ENCODE measurements at regions not wholly inside any gene's neighbourhood (a gene's known extent, or its start where the extent isn't known, plus 50 kb on each side); places are given as distances from the start of the nearest gene placed in this dataset.
"Not testable (repeated sequence)": the region's sequence is repeated elsewhere in the genome, so short reads cannot be mapped to it uniquely, and the experiment has no call there.

DNA sequence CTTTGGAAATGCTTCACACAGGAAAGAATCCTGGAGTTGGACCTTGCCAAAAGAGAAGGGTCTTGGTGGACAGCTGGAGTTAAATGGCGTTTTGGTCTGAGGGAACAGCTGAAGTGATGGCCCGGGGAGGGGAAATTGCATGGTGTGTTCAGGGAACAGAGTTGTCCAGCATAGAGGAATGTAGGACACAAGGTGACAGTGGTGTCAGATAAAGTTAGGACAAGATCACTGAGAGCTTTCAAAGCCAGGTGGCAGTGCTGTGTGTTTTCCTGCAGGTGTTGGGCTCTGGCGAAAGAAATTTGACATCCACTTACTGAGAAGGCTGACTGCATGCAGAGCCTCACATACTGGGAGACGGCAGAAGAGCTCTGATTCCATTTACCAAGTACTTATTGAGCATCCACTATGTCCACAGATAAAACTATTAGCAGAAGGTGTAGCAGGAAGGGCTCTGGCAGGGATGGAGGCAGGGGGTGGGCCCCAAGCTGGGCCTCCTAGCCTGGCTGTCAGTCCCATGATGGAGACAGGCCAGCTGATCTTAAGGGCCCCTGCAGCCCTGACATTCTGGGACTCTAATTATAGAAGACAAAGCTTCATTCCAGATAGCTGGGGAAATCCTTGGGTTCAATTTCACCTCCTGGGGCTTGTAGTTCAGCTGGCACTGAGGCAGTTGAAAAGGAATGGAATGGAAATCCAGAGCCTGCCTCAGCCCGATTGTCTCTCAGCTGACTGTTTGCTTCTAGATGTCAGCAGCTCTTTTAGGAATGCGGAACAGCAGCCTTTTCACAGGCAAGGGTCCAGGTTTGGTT lies 150.2 kb upstream of the MAMLD1 start:
- no peak for DNase-seq (ENCODE audit: low spot score)

DNA sequence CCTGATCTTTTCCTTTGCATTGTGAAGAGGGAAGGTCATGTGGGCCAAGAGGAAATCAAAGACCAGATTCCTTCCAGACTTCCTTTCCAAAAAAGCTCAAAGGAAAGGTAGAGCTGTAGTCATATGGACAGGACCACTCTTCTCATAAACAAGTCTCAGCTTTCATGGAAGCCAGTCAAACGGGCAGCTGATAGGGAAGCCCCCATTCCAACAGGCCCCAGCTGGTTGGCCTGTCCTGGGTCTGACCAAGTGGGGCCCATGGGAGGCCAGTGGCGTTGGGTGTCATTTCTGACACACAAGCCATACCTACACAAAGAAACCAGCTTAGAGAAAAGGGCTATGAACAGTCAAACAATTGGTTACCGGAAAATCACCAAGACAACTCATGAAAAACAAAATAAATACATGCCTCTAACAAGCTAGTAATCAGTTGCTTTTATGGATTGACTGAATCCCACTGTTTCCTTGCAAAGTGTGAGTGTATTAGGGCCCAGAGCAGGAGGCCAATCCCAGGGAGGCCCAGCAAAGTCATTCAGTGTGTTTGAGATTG lies 149.6 kb upstream of the MAMLD1 start:
- no peak for DNase-seq (ENCODE audit: low spot score)

DNA sequence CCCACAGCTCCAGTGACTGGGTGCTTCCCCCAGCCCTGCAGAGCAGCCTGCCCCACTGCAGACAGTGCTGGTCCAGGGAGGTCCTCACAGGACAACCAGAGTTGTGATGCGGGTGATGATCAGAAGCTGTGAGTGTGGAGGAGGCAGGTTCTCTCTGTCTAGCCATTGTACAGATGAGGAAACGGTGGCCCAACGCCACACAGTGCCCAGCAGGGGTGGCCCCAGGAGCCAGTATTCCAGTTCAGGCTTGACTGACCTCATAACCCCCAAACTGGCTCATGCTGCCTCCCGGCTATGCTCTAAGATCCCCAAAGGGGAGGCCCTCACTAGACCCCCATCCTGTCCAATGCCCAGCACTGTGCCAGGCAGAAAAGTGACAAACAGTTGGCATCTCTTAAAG lies 147.1 kb upstream of the MAMLD1 start:
- DNase-seq (ENCODE audit: low spot score), result not testable (repeated sequence)

DNA sequence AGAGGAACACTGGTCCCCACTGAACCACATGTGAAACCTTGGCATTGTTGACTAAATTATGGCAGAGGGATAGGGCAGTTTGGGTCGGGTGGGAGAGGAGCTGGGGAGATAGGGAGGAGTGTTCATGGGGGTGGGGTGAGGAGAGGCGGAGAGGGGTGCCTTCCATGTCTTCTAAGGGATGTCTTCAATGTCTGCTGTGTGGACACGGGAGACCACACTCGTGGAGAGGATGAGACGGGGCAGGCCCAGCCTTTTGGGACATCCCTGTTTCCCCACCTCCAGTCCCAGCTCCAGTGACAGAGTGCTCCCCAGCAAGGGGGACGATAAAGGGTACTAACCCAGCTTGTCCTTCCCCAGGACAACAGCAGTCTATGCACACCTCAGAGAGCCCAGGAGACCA lies 146.4 kb upstream of the MAMLD1 start:
- no peak for DNase-seq (ENCODE audit: low spot score)

DNA sequence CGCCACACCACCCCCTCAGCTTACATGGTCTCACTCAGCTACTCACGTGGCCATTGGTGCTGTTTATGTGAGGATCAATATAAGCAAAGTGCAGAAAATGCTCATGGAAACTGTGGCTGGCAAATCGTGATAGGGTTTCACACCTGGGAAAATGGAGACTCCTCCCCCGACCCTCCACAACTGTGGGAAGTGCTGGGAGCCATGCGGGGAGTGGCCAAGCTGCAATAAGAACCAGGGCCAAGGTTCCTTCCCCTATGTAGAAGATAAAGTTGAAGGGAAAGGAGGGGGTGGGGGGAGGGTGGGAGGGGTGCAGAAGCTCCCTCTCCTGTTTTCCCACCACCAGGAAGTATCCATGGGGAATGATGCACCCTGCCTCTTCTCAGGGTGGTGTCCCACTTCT lies 145.5 kb upstream of the MAMLD1 start:
- no peak for DNase-seq (ENCODE audit: low spot score)

DNA sequence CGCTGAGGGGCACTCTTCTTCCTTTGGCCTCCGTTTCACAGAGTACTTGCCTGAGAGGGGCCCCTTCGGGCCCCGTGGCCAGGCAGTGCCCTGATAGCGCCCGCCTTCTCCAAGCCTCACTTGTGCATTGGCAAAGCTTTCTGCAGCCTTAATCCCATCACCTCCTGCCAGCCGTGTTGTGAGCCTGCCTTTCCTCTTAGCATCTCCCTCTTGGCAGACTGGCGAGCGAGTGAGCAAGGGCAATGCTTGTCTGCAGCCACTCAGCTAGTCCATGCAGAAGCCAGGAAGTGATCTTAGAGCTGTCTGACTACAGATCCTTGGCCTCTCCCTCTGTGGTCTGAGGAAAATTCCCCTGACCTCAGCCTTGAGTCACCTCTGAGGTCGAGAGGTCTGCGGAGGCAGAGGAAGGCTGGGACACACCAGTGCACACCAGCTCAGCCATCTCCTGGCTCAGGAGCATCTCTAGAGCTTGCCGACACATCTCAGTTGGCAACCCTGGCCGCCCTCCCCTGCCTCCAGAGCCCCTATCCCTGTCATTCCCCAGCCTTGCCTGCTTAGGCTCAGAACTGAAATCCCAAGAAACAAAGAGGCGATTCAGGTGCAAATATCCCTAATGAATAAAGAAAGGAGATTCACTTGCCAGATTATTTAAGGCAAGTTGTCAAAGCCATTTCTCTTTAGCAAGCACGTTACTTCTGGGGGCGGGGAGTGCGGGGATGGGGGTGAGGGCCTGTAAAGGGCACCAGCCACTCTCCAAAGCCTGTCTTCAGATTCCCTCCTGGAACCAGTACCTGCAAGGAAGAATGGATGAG lies 143.5 kb upstream of the MAMLD1 start:
- no peak for DNase-seq (ENCODE audit: low spot score)

DNA sequence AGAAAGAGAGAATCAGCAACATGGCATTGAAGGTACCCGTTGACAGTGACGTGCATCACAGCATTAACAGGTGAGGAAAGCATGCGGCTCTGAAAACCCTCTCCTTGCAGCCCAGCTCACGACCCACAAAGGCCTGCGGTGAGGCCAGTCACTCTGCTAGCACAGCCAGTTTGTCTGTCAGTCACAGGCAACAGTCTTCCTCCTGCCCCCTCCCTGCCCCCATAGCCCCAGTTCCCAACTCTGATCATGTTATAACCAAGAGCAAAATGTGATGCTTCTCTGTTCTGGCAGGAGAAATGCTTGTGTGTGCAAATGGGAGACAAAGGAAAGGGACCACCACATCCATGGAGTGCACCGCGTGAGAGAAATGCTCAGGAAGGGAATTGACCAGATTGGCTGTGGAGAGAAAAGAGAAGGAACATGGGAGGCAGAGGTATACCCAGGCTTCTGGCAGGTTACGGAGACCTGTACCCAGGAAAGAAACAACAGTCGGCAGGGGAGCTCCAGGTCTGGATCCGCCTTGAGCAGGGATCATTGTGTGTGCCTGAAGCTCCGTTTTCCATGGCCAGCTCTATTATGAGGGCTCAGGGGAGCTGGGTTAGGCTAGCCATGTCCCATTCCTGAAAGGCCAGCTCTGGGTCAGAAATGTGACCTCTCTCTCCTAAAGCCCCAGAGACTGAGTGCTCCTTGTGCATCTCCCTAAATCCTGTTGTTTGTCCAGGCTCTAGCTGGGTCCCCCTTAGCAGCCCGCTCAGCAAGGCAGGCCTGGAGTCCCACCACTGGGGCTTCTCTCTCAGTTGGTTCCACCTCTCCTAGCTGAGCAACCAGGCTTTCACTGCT lies 139.7 kb upstream of the MAMLD1 start:
- no peak for DNase-seq (ENCODE audit: low spot score)

DNA sequence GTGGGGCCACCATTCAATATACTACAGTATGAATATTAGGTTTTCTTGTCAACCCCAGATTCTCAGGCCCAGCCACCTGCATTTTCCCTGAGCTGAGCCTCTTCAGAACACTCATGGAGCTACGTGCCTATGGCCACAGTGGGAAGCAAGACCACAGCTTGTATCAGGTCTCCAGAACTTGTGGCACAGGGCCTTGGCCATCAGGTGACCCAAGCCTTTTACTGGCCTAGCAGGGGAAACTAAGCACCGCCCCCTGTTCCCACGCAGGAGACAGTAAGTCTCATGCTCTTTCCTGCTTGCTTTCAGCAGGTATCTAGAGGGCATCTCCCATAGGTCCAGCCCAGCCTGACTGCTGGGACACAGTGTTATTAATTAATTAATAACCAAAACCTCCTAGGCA lies 138.4 kb upstream of the MAMLD1 start:
- no peak for DNase-seq (ENCODE audit: low spot score)

DNA sequence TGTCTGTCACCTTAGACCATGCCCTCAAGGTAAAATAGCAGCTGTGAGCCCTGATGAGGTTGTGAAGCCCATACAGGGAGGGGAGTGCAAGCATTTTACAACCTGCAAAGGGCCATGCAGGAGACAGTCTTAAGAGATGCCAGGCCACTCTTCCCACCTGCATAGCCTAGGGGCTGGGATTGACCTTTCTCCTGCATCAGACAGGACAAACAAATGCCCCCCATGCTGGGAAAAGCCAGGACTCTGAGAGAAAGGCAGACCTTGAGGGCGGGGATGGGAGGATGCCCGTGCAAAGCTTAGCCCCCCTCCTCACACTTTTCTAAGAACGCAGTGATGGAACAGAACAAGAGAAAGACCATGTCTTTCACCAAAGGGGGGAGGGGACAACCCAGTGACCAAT lies 137.9 kb upstream of the MAMLD1 start:
- no peak for DNase-seq (ENCODE audit: low spot score)

DNA sequence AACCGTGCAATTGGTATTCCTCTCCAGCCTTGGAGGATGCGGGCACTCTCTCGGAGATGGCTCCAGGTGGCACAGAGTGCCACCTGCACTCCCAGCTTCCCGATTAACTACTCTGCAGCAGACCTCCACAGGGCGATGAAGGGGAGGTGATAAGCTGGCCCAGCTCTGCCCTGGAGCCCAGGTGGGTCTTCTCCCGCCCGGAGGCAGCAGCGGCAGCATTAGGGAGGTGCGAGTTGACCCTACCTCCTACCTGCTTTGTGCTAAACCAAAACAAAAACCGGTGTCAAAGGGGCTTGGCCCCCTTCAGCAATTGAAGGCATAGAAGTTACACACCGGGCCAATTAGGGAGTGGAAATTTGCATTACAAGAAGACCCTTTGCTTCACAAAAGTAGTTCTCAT lies 137.4 kb upstream of the MAMLD1 start:
- DNase-seq (ENCODE audit: low spot score), result no peak

DNA sequence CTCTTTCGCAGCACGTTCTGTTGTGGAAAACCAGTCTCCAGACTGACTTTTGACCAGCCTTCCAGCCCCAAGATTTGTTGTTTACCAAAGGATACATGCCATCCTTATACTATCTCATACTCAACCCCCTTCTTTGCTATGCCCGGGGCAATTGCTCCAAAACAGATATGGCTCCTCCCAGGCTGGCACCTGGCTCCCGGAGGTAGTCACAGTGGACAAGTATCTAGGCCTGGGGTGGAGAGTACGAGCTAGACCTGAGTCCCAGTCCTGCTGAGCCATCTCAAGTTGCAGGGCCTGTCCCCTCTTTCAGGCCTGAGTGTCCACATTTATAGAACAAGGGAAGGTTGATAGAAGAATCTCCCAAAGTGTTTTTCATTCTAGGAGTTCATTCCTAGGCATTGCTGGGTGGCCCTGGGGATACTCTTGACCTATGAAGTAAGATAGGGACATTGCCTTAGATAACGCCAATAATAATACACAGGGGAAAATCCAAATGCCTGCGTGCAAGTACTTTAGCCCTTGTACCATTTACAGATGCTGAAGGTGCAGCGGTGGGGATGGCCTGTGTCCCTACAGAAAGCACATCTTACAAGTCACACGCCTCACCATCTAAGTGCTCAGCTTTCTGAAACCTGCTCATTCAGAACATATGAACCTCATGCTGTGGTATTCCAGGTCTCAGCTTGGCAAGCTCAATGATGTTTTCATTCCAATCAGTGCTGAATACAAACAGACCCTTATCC lies 136.7 kb upstream of the MAMLD1 start:
- no peak for DNase-seq (ENCODE audit: low spot score)

DNA sequence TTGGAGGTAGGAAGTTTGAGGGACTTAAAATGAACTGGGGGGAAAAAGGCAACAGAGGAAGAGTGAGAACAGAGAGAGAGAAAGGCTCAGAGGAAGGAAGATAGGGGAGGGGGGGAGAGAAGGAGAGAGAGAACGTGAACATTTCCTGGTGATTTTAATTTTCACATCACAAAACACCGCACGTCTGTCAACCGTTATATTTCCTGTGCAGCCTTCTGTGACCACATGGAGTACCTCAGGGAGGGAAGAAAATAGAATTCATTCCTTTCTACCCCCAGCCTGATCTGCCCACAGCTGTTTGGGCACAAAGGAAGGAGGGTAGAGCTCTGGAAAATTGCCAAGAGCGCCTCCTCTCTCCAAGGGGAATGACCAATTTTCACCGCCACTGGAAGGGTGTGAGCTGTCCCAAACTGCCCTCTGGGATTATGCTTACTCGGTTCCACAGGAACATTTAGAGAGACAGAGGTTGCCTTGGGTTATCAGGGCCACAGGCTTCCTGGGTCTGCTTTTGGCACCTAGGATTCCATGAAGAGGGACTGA lies 135.7 kb upstream of the MAMLD1 start:
- DNase-seq (ENCODE audit: low spot score), result no peak

DNA sequence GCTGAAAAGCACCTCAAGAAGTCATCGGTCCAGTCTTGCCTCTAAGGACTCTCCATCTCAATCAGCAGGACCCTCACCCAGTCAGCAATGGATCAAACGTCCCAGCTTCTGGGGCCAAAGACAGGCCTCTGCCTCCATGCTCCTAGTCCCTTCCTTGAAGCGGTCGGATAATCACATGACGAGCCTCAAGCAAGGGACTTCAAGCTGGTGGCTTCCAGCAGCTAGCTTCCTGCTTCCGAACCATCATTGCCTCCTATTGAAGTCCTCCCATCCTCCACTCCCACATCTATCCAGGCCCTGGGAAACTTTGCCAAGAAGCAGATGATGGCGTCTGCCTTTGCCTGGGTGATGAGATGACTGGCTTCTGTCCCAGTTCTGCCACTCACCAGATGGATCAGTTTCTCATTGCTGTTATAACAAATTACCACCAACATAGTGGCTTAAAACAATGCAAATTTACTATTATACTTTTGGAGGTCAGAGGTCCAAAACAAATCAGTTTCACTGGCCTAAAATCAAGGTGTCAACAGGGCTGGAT lies 135.2 kb upstream of the MAMLD1 start:
- DNase-seq (ENCODE audit: low spot score), result no peak

DNA sequence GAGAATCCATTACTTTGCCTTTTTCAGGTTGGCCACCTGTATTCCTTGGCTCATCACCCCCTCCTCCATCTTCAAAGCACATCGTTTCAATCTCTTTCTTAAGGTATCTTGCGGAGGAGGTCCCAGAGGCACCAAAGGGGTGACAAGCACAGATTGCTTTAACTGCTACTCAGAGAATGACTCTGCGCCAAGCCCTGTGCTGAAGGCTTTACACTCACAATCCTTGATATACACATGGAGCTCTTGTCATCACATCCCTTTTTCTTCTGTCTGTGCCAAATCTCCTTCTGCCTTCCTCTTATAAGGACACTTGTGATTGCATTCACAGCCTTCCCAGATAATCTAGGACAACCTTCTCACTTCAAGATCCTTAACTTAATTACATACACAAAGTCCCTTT lies 134.7 kb upstream of the MAMLD1 start:
- no peak for DNase-seq (ENCODE audit: low spot score)

DNA sequence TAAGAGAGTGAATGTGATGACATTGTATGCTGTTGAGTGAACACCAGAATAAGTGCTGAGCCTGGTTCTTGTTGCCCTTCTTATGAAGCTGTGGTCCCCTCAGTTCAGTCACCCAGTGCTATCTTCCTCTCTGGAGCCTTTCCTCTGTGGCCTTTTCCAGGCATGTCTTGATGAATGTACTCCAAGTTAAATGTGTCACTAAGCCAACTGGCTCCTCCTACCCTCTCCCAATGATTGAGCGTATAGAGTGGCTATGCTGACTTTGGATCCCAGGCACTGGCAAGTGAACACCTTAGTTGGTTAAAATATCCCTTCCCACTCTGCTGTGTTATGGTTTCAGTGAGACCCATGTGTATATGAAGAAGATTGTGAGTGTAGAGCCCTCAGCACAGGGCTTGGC lies 134.1 kb upstream of the MAMLD1 start:
- DNase-seq (ENCODE audit: low spot score), result no peak

DNA sequence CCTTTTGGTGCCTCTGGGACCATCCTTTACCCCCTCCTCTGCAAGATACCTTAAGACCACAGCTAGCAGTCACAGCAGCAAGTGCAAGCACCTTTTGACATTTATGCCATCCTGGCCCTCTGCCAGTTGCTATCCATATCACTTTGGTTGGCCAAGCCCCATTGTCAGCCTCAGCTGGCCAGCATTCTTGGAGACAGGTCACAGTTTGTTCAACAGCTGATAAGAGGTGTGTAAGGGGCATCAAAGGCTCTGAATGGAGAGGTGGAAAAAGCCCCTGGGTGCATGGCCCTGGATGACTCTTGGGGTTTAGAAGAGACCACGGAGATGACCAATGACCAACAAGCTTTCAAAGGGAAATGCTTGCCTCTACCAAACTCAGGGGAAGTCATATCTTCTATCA lies 133.6 kb upstream of the MAMLD1 start:
- DNase-seq (ENCODE audit: low spot score), result no peak

DNA sequence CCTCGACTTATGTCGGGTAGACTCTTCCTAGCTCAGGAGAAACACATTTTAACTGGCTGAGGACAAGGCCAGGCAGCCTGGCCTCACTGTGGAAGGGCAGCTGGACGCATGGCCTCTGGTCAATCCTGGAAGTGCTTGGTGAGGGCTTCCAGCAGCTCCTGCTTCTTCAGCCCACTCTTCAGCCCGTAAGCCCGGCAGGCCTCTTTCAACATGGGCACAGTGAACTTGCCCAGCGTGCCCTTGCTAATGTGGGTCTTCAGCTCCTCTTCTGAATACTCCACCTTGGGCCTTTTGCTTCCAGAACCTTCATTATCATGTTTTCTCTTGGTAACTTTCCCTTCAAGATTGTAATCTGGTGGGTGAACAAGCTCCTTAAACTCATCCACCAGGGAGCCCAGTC lies 132.2 kb upstream of the MAMLD1 start:
- DNase-seq (ENCODE audit: low spot score), result not testable (repeated sequence)

DNA sequence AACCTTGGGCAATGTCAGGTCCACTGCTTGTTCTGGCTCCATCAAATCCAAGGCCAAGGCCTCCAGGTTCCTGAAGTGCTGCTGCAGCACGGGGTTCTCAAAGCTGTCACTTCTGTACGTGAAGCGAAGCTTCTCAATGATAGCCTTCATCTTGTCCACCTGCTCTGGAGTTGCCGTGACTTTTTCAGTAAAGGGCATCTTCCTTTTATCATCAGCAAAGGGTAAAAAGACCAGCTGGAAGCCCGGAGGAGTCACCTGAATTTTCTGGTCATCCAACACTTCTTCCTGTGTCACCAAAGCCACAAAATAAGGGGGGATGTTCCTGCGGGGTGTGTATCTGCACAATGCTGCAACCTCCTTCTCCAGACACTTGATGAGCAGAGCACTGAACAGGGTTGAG lies 131.7 kb upstream of the MAMLD1 start:
- DNase-seq (ENCODE audit: low spot score), result not testable (repeated sequence)

DNA sequence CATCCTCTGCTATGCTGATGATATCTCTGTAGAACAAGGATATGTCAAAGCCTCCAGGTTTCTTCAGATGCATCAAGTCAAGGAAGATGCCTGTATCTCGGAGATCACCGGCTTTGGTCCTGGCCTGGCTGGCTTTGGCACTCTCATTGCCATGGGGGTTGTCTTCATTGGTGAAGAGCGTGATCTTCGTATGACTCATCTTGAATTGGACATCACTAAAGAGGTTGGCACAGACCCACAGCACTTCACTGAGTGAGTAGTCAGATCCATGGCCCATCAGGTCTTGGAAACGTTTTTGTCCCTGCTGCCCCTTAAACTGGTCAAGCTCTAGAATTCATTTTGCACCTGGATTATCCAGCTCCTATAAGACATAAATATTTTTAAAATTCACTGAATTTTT lies 130.9 kb upstream of the MAMLD1 start:
- DNase-seq (ENCODE audit: low spot score), result not testable (repeated sequence)

DNA sequence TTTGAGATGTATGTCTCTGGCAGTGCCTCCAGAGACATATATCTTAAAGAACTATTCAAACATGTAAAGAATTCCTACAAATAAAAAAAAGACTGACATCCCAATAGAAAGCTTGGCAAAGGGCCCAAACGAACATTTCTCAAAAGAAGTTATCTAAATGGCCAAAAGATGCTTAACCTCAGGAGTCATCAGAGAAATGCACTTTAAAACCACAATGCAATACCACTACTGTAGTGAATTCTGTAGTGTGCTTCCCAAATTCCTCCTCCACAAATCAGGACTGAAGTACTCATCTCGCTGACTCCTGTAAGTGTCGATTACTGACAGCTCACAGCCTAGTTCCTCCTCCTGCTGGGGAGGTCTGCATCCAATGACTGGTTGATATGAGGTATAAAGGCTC lies 129.0 kb upstream of the MAMLD1 start:
- DNase-seq (ENCODE audit: low spot score), result no peak

DNA sequence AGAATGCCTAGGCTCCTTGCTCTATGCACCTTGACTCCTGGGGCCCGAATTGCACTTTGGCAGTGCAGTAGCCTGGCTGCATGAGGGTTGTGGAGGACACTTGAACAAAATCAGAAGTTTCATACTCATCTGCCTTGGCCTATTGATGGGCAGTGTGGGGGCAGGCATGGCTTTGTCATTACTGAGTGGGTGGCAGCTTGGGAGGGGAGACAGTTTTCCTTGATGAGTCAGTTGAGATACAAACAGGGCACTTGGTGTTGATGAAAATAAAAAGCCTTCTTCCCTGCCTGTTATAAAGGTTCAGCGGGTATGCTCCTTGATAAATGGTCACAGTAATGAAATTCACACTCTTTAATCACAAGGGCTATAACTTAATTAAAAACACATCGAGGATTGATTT lies 126.8 kb upstream of the MAMLD1 start:
- DNase-seq (ENCODE audit: low spot score), result no peak
